ENCODE measurements at regions not wholly inside any gene's neighbourhood (a gene's known extent, or its start where the extent isn't known, plus 50 kb on each side); places are given as distances from the start of the nearest gene placed in this dataset.

GRCh38 chr12:91608542-91608941 lies 425.9 kb upstream of the DCN start:
- DNase-seq (ENCODE audit: low read depth), result no peak
- no peak overlapping the region for H3K4me3 ChIP-seq (ENCODE audit: low read length)
- TF ChIP-seq CTCF (conservative IDR thresholded peaks at IDR 0.05; ENCODE audit: low read length), result no peak

- DNase-seq (ENCODE audit: low read depth), result no peak
- no peak for TF ChIP-seq CTCF (conservative IDR thresholded peaks at IDR 0.05; ENCODE audit: low read length)
- H3K4me3 ChIP-seq (ENCODE audit: low read length), result no peak overlapping the region
Observed at GRCh38 chr12:91606662-91607377, 424.2 kb upstream of the DCN start.

GRCh38 chr12:91604897-91605296 lies 422.3 kb upstream of the DCN start:
- DNase-seq (ENCODE audit: low read depth), result no peak
- no peak overlapping the region for H3K4me3 ChIP-seq (ENCODE audit: low read length)
- no peak for TF ChIP-seq CTCF (conservative IDR thresholded peaks at IDR 0.05; ENCODE audit: low read length)

GRCh38 chr12:91603060-91603459 lies 420.4 kb upstream of the DCN start:
- H3K4me3 ChIP-seq (ENCODE audit: low read length), result no peak overlapping the region
- peak; percentile 27 for DNase-seq (ENCODE audit: low read depth)
- no peak for TF ChIP-seq CTCF (conservative IDR thresholded peaks at IDR 0.05; ENCODE audit: low read length)

- no peak overlapping the region for H3K4me3 ChIP-seq (ENCODE audit: low read length)
- no peak for DNase-seq (ENCODE audit: low read depth)
- TF ChIP-seq CTCF (conservative IDR thresholded peaks at IDR 0.05; ENCODE audit: low read length), result no peak
Observed at GRCh38 chr12:91601054-91601453, 418.4 kb upstream of the DCN start.

GRCh38 chr12:91594715-91595114 lies 412.1 kb upstream of the DCN start:
- TF ChIP-seq CTCF (conservative IDR thresholded peaks at IDR 0.05; ENCODE audit: low read length), result no peak
- no peak for DNase-seq (ENCODE audit: low read depth)
- H3K4me3 ChIP-seq (ENCODE audit: low read length), result no peak overlapping the region

- H3K4me3 ChIP-seq (ENCODE audit: low read length), result no peak overlapping the region
- DNase-seq (ENCODE audit: low read depth), result no peak
- no peak for TF ChIP-seq CTCF (conservative IDR thresholded peaks at IDR 0.05; ENCODE audit: low read length)
Observed at GRCh38 chr12:91591639-91591987, 409.0 kb upstream of the DCN start.

Data from AG10803 (cell line).